ENCODE measurements at regions not wholly inside any gene's neighbourhood (a gene's known extent, or its start where the extent isn't known, plus 50 kb on each side); places are given as distances from the start of the nearest gene placed in this dataset.

DNA sequence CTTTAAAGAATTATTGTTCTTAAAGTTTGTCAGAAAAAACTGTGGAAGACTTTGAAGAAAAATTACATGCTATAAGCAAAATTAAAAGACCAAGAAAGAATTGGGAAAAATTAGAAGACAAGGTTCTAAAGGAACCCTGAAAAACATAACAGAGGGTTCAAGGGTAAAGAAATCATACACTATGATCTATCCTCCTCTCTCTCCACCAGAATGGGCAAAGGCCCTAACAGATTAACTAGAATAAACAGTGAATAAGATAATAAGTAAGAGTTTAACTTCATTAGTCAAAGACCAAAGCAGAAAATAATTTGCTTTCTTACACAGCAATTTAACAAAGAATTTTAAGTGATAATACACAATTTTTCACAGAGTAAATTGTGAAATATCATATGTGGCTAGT is 201.2 kb upstream of the PDE10A start:
- TF ChIP-seq, protein P1, sequence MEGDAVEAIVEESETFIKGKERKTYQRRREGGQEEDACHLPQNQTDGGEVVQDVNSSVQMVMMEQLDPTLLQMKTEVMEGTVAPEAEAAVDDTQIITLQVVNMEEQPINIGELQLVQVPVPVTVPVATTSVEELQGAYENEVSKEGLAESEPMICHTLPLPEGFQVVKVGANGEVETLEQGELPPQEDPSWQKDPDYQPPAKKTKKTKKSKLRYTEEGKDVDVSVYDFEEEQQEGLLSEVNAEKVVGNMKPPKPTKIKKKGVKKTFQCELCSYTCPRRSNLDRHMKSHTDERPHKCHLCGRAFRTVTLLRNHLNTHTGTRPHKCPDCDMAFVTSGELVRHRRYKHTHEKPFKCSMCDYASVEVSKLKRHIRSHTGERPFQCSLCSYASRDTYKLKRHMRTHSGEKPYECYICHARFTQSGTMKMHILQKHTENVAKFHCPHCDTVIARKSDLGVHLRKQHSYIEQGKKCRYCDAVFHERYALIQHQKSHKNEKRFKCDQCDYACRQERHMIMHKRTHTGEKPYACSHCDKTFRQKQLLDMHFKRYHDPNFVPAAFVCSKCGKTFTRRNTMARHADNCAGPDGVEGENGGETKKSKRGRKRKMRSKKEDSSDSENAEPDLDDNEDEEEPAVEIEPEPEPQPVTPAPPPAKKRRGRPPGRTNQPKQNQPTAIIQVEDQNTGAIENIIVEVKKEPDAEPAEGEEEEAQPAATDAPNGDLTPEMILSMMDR (IDR thresholded peaks at IDR 0.05) = no peak
- no peak for TF ChIP-seq POLR2A (IDR thresholded peaks at IDR 0.05)

Data from lower leg skin (tissue), 3 donors.